HG03432 (cell line): ENCODE measurements at regions not wholly inside any gene's neighbourhood (a gene's known extent, or its start where the extent isn't known, plus 50 kb on each side); places are given as distances from the start of the nearest gene placed in this dataset.
A peak's percentile ranks its signal among the peaks of the same experiment; 100 is the strongest.

Experiments used
- ATAC-seq: cut with Tn5 transposase; IDR thresholded peaks from one replicate; pipeline ENCODE4 v1.9.1; 2021; ENCODE audit warnings: mild to moderate bottlenecking, moderate library complexity; ENCODE audit not compliant: unreplicated experiment

DNA sequence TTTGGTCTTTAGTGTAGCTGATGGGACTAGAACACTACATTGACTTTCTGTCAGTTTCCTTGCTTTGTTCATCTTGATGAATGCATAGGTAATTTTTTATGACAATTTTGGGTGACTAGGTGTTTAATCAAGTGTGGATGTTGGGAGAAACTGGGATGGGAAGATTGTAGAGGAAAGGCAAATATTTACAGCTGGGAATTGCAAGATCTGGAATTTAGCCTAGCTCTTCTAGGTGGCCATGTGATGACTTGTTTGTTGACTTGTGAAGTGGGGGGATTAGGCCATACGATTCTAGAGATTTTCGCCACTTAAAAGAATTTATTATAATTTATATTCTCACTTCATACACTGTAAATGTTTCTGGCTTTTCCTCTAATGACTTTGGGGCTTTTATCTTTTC, 480.3 kb upstream of the GOT2 start:
- ATAC-seq: no peak

DNA sequence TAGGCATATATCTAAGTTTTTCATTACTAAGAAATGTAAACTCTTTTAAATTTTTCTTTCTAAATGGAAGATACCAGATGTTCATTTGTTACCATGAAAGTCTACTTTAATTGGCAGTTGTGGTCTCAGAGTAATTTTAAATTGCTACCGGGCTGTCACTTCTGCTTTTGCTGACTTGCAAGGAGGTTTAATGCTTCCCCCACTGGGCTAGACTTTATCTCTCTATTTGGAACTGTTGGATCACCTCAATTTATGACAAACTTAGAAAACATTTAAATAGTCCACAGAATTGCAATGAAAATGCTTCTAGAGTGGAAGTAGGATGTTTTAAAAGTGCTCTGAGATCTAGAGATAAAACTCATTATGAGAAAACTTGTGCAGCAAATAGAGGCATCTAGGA, 479.8 kb upstream of the GOT2 start:
- no peak for ATAC-seq

DNA sequence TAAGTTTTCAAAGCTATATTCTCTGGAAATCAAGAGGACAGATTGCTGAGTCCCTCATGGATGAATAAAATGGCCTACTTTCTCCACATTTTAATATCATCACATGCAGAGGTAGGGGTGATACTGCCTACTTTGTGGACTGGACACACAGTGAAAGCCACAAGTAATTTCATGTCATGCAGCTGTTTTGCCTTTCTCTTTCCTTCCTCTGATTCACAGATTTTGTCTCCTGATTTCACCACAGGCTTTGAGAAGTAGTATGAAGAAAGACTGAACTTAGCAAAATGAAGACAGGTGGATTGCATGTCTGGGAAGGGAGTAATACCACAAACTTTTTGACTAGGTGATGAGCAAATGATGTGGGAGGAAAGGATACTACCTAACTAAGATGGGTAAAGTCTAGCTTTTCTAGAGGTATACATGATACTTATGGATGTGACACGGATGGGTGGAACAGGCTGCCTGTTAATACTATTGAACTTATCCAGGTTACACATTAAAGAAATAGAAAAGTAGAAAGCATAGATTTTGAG, 478.4 kb upstream of the GOT2 start:
- no peak for ATAC-seq

DNA sequence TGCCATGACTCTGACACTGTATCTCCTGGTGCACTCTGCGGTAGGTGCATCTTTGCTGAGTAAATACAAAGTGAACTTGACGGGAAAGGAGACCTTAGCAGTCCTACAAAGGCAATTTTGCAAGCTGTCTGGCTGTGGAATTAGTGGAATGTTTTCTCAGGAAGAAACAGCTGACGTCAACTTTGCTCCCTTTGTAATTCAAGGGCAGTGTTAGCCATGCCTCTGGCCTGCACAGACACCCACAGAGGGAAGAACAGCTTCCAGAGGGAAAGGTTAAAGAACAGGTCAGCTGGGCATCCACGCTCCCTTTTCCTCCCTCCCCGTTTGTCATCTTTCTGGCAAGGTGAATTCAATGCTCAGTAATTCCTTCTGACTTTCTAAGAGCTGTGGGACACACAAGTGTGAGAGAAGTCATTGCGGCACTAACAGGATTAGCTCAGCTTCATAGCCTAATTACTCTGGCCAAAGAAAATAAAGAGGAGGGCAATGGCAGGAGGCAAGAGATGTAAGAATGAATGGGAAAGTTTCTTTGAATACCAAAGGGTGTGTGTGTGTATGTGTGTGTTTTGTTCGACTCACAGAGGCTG, 476.9 kb upstream of the GOT2 start:
- ATAC-seq: no peak

DNA sequence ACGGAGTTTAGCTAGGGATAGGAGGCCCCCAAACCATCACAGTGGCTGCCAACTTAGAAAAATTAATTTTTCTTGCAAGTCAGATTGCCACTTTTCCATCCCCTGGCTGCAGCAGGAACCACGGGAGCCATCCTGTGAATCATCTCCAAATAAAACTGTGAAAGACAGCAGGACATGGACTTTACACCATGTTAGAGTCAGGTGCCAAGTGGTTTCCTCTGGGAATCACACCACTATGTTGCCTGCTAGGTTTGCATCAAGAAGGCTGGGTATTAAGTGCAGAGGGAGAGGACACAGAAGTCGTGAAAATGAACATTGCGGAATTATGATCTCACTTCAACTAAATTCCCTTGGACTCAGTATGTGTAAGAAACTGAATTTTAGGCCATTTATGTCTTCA, 471.3 kb upstream of the GOT2 start:
- ATAC-seq: no peak

DNA sequence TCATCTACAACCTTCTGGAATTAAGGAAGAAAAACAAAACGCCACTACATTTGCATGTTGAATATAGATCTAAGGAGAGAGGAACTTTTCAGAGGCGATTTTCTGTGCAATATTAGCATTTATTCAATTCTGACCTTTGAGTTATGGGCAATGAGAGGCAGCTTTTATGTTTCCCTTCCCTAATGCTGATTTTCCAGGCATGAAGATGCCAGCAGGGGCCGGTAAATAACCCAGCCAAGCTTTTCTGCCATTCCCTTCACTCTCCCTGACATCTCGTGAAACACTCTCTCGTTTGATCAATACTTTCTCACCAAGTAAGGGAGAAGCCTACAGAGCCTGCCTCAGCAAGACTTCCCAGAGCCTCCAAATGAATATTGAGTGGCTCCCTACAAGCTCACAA, 470.5 kb upstream of the GOT2 start:
- no peak for ATAC-seq

DNA sequence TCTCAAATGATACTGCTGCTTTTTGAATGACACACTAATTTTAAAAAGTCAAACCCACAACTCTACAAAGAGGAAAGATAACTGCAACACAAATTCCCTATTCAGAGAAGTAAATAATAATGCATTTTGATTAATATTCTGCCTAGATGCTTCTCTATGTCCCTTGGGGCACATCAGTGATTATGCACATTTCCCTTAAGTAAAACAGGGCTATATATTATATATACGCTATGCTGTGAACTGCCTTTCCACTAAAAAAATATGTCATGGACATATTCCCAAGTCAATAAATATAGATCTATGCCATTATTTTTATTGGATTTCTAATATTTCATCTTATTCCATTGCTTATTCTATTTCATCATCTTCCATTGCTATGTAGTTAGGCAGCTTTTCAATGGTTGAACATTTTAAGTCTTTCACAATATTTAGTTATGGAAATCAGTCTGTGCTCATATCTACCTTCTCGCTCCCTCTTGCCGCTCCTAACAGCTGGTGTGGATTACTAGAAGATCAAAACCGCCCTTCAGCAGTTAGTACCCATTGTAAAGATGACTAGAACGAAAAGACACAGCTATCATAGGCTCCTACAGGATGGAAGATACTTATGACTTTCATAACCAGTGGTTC, 468.2 kb upstream of the GOT2 start:
- ATAC-seq: no peak

DNA sequence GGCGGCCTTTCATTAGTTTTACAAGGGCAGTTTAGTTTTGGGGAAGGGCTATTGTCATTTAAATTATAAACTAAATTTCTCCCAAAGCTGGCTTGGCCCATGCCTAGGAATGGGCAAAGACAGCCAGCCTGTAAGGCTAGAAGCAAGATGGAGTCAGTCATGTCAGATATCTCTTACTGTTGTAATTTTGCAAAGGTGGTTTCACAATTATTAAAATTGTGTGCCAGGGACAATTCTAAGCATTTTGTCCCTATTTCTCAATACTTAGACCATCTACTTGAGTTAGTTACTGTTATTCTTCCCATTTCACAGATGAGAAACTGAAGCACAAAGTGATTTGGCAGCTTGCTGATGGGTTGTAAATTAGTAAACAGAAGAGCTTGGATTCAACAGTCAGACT, 467.7 kb upstream of the GOT2 start:
- ATAC-seq: no peak

DNA sequence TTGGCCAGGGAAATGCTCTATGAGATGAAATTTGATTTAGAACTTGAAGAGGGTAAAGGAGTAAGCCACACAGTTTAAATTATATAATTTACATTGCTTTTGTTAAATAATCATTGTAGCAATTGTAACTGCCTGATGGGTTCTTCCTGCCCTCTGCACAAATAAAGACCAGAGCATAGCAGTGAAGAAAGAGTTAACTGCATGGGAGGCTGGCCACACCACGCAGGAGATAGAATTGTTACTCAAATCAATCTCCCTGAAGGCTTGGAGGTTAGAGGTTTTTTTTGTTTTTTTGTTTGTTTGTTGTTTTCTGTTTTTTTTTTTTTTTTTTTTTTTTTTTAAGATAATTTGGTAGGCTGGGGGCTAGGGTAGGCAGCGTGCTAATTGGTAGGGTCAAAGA, 467.0 kb upstream of the GOT2 start:
- ATAC-seq: no peak

DNA sequence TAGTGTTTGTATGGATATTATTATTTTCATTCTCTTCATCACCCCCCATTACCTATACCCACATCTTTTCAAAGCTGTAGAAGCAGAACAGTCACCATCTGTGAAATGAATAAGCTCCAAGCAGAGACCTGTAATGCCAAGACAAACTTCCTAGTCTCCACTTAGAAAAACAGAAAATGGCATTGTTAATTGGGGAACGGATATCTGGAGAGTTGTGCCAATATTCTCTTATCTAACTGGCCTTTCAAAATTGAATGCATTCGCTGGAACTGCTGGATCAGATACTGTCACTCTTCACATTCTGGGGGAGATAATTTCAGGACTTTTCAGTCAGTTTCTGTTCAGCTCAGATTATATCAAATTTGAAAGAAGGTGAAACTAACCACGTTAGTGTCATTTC, 464.4 kb upstream of the GOT2 start:
- no peak for ATAC-seq

DNA sequence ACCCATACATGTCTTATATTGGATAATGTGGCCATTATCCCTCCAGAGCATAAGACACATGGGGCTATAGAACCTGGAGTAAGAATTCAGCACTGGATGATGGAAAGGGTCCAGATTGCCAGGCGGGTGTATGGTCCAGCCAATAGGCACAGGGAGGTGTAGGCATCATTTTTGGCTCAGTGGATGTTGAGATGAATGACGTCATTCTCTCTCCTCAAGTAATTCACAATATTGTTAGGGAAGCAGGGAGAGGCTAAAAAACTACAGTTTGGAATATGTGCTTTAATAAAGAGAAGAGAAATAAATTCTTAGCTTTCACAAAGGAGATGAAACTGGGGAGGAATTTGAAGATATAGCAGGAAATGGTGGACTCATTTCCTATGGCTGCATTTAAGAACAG, 461.1 kb upstream of the GOT2 start:
- ATAC-seq: no peak

DNA sequence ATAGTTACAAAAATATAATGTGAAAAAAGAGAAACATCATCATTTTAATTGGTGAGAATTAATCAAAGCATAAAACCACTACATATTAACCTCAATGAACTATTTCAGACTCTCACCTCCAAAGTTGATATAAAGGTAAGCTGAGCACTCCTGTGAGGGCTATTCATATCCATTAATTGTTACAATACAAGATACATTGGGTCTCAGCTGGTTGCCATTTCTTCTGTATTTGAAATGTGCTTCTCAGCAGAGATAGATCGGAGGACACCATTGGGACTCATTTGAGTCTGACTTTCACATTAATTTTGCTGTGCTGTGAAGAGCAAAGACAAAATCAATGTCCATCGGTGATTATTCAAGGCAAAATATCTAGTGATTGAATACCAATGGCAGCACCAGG, 459.5 kb upstream of the GOT2 start:
- no peak for ATAC-seq

DNA sequence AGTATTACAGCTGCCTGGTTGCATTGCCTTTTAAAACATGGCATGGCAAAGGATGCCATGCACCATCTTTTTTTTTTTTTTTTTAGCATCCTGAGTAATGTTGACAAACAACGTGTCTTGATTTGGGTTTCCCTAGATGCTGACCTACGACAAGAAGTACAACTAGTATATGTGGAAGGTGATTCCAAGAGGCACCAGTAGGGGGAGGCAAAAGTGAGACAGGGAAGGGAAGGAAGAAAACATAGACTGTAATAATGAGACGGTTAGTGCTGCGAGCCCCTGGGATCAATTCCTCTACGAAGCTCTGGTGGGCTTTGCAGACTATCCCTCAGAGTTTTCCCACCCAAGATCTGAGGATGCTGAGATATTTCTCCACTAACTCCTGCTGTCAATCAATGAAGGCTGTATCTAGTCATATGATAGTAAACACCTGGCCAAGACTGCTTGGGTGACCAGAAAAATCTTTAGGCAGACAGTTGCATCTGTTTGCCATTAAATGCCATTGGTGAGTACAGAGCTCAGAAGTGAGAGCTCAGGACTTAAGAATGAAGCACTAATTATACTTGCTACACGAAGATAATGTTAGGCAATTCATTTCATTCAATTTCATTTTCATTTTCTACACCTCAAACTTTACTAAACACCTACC, 458.6 kb upstream of the GOT2 start:
- ATAC-seq: peak; percentile 94

DNA sequence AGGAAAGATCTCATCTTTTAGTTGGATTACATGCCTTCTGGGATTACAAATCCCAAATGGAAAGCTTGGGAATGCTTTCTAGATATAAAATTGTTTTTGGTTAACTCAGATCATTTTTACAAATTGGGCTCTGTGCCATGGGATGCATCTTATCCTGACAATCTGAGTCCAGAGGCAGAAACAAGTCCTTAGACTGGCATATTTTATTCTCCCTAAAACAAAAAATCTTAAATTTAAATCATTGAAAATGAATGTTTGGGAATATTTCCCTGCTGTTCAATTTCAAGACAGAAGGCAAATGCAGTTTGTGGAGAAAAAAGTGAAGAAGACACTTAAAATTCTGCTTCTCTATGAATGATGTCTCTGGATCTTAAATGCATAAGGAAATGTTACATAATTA, 456.6 kb upstream of the GOT2 start:
- no peak for ATAC-seq

DNA sequence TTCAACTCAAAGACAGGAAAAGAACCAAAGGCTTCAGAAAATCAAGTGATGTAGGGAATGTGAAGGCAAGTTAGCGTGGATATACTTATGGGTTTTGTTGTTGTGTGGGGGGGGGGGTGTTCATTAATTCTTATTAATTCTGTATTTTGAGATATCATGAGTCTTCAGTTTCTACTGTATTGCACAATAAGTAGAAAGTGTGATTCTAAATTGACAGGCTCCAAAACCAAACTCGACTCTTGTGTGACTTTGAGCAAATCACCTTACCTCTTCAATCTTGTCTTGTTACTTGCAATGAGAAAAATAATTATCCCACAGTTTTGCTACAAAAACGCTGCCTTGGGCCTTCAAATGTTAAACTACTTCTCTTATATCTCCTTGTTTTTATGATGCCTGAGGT, 453.9 kb upstream of the GOT2 start:
- ATAC-seq: no peak

DNA sequence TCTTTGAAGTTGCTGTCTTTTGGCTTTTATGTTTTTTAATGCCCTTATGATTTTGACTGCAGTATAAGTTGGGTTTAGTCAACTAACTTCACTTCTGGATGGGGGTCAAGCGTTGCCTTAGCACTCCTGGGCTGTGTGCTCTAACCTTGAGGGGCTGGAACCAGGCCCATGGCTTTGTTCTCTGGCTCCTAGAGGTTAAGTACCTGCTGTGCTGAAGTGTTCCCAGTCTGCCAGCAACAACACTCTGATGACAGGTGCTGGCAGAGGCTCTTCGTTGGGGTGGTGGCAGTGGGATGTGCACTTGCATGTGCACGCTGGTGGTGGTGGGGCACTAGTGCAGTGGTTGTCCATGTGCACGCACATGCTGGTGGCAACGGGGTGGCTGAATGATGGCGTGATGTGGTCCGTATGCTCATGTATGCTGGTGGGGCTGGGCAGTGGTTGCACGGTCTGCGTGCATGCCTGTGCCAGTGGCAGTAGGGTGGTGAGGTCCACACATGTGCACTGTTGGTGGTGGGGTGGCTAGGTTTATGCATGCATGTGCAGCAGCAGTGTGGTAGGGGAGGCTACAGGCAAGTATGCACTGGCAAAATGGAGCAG, 447.8 kb upstream of the GOT2 start:
- ATAC-seq: no peak

DNA sequence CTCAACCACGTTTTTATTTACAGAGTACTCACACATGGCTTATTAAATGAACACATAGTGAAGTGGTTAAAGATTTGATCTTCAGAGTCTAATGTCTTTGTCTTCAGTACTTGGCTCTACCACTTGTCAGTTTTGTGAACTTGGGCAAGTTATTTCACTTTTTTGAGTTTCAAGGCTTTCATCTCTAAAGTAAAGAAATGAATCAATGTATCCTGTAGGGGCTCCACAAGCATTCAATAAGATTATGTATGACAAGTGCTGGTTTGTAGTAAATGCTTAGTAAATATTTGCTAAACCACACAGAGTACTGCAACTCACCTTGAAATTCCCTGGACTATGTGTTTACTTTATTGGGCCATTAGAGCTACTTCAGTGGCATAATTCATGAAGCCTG, 446.0 kb upstream of the GOT2 start:
- ATAC-seq: no peak

DNA sequence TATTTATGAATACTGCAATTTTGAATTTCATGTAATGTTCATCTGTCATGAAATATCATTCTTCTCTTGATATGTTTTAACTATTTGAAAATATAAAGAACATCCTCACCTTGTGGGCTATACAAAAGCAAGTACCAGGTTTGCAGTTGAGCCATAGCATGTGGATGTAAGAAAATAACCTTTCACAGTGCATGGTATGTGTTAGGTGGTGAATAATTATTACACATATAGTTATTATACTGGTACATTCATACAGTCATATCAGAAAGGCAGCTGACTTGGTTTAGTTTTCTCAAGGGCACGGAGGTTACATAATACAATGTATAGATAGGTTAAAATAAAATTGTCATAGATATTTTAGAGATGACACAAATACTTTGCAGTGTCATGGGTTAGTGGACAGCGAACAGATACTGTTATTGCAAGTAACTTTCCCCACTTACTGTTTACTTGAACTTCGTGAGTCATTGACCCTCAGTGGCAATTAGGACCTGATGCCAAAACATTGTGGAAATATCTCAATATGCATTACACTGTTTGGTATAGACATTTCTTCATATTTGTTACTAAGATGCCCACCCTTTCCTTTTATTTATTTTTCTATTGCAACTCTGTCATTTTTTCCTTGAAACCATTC, 445.4 kb upstream of the GOT2 start:
- ATAC-seq: no peak

DNA sequence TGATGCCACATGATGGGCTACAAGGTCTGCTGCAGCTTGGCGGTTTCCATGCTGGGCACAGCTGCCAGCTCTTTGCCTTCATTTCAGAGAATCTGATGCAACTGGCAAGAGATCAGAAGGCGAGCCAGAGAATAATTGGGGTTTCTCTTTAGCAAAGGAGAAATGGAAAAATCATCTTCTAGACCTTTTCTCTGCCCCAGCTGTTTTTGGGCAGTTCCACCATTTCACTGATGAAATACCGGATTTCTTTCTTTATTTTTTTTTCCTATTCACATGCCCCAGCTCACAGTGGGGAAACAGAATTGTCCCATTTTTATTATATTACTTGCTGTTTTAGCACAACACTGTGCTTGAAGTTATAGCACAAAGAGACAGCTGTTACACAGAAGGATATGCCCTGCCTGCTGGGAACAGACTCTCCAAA, 439.3 kb upstream of the GOT2 start:
- ATAC-seq: no peak

DNA sequence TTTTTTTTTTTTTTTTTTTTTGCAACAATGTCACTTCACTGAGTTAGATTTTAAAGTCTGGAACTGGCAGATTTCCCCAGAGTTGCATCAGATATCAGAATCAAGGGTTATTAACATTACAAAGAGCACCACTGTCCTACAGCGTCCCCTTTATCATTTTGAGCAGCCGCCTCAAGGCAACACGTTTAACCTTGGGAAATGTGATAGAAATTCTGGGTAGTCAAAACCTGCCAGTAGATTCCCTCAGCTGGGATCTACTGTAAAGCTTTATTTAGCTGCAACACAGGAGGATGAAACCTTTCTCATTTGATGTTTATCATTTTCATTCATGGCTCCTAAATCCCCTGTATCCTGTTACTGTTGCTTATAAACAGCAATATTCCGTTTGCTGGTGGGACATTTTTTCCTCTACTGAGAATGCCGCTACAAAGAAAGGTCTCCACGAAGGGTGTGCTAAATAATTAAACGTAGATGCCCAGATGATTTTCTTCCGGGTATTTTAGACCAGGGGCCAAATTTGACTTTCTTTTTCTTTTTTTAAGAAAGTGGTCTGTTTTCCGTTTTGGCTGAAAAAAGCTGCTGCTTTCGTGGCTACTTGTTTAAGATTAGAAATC, 436.1 kb upstream of the GOT2 start:
- ATAC-seq: no peak

DNA sequence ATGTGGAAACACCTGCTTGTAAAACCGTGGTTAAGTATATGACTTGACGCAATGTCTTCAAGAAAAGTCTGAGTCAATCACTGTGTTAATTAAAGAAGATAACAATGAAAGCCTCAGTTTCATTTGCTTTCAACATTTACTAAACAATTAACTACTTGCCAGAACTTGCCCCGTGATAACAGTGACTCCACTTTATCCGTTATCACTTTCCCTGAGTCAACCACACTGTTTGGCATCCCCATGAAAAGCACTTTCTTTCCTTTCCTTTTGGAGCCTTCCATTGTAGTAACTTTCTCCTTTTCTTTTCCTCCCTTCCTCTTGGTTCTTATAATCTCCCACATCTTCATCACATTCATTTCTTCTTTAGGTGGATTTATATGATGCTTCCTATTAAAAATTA, 435.1 kb upstream of the GOT2 start:
- no peak for ATAC-seq
